Stimulated activated CD8-positive, alpha-beta memory T cell treated with anti-CD3 and anti-CD28 coated beads, Interleukin-15, amount 100 ng/mL, for 48 hours (primary cell): ENCODE measurements at regions not wholly inside any gene's neighbourhood (a gene's known extent, or its start where the extent isn't known, plus 50 kb on each side); places are given as distances from the start of the nearest gene placed in this dataset.

ENCODE experiments used
- DNase-seq, 2 donors: peaks; one replicate each; pipeline ENCODE4 v3.0.0-alpha.2; 2020; ENCODE audit warnings: low read depth in 2 of 2

DNA sequence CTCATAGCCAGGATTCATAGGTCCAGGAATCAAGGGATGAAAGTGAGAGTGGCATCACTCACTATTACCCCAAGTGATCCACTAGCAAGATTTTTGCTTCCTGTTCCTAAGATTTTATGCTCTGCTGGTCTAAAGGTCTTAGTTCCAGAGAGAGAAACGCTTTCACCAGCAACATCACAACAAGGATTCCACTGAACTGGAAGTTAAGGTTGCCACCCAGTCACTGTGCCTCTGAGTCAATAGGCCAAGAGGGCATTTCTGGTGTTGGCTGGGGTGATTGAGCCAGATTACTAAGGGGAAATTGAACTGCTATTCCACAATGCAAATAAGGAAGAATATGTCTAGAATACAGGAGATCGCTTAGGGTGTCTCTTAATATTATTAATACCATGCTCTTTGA is 142.5 kb upstream of the ARID2 start:
- DNase-seq = no peak

GRCh38 chr12:45587877-45588533 is 141.5 kb upstream of the ARID2 start:
- no peak for DNase-seq

DNA sequence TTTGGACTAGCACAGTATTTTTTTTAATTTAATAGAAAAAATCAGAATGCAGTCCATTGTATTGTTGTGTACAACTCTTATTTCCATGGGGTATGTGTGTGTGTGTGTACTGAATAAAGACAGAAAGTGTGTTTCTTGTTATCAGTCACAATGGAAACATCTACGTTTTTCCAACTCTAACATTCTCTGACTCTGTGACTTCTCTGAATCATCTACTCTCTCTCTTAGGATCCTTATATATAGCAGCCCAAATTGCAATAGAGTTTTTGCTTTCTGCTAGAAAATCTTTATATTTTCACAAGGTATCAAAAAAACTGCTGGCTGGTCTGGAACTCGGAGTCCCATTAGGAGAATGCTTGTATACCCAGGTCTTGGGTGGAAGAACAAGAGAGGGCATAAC is 138.9 kb upstream of the ARID2 start:
- no peak for DNase-seq

GRCh38 chr12:45591635-45592034 is 137.9 kb upstream of the ARID2 start:
- DNase-seq = no peak

DNA sequence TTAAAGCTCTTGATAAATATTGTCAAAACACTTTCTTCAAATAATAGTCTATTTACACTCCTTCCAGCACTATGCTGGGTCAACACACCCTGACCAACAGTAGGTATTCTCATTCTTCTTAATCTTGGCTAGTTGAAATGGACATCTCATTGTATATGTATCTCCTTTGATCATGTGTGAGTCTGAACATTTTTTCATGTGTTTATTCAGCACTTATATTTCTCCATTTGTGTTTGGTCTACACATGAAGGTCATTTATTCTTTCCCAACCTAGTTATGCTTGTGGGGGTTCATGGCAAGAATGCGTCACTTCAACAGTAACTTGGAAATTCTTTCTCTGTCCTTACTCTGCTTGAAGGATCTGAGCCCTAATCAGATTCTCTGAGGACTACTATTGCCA is 133.1 kb upstream of the ARID2 start:
- no peak for DNase-seq

- no peak for DNase-seq
Measured at GRCh38 chr12:45598336-45598735, 131.2 kb upstream of the ARID2 start.

- no peak for DNase-seq
Measured at GRCh38 chr12:45598761-45599160, 130.7 kb upstream of the ARID2 start.

- DNase-seq = no peak
Measured at GRCh38 chr12:45599196-45599595, 130.3 kb upstream of the ARID2 start.

- no peak for DNase-seq
Measured at GRCh38 chr12:45601390-45601789, 128.1 kb upstream of the ARID2 start.

DNA sequence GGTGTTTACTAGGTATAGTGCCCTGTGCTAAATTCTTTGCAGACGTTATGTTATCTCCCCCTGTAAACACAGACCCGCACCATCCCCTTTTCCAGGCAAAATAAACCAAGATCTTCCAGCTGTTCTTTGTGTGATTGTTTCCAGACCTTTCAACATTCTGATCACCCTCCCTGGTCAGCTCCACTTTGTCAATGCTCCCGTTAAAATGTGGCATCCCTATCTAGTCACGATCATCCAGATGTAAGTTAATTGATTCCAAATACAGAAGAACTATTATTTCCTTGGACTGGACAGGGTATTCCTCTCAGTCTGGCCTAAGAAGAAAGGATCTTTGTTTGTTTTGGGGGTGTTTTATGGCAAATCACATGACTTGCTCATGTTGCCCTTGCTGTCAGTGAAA is 127.6 kb upstream of the ARID2 start:
- DNase-seq = no peak

- DNase-seq = no peak
Measured at GRCh38 chr12:45605624-45606023, 123.9 kb upstream of the ARID2 start.

GRCh38 chr12:45611061-45611460 is 118.4 kb upstream of the ARID2 start:
- no peak for DNase-seq

- no peak for DNase-seq
Measured at GRCh38 chr12:45611495-45611894, 118.0 kb upstream of the ARID2 start.

DNA sequence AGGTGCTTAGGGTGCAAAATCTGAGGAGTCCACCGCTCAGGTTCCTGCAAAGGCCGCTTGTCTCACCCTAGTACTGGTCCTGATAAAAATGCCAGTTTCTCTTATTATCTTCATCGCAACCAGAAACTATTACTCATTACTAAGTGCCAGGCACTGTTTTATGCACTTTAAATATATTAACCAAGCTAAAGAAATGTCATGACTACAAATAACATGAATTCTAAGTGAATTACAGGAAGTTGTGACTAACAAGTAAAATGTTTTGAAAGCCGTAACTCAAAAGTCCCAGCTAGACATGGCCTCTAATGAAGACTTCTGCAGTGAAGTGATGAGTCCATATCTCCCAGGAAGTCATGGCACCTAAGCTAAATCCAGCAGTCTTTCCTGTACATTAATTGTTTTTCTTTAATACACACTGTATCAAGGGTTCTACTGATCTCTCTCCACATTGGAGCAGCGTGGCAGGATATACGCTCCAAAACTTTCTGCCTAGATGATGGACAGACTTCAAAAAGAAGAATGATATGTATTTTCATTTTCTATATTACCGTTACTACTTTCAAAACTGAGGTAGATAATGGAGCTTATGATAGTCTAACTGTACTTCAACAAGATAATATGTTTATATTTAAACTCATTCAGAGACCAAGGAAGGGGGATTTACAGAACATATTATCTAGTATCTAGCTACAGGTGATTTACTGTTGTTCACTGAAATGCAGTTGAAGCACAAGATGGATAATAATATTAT is 117.3 kb upstream of the ARID2 start:
- DNase-seq = no peak

- no peak for DNase-seq
Measured at GRCh38 chr12:45613296-45613695, 116.2 kb upstream of the ARID2 start.

DNA sequence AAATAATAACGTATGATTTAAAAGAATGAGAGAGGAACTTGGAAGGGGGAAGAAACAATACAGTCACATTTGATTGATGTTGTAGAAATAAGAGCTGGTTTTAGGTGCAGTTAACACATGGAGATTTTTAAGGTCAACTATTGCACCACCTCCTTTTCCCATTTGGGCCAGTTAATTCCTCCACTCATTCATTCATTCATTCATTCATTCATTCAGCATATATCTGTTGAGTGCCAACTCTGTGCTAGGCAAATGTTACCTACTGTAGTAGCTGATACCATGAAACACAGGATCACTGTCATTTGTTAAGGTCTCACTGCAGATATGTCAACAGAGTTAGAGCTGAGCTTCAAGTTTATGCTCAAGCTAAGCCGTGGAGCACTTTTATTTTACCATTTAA is 115.7 kb upstream of the ARID2 start:
- no peak for DNase-seq

GRCh38 chr12:45615268-45615667 is 114.2 kb upstream of the ARID2 start:
- no peak for DNase-seq

DNA sequence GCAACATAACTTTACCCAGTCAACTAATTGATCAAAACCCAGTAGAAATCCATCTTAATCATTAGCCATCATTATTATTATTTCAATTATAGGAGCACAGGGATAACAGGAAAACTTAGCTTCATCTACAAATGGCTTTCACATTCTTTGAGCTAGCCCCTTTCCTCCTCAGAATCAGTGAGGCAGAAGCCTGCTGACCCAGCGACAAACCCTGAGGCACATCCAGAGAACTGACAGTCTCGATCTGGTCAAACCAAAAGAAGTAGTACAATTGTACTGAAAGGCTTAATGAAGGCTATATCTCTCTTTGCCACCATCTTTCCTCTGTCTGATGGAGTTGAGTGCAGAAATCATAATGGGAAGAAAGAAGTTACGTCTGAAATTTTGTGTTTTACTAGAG is 109.8 kb upstream of the ARID2 start:
- no peak for DNase-seq

DNA sequence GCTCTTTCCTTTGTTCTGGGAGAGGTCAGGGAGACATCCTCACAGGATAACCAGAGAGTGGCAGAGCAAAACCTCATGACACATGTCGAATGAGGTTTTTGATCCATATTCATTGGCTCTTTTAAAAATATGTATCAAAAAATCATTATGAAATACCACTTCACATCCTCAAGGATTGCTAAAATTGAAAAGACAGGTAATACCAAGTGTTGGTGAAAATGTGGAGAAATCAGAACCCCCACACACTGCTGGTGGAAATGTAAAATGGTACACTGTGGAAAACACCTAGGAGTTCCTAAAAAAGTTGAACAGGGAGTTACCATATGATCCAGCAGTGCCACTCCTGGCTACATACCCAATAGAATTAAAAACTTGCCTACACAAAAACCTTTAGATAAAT is 107.8 kb upstream of the ARID2 start:
- DNase-seq = no peak

DNA sequence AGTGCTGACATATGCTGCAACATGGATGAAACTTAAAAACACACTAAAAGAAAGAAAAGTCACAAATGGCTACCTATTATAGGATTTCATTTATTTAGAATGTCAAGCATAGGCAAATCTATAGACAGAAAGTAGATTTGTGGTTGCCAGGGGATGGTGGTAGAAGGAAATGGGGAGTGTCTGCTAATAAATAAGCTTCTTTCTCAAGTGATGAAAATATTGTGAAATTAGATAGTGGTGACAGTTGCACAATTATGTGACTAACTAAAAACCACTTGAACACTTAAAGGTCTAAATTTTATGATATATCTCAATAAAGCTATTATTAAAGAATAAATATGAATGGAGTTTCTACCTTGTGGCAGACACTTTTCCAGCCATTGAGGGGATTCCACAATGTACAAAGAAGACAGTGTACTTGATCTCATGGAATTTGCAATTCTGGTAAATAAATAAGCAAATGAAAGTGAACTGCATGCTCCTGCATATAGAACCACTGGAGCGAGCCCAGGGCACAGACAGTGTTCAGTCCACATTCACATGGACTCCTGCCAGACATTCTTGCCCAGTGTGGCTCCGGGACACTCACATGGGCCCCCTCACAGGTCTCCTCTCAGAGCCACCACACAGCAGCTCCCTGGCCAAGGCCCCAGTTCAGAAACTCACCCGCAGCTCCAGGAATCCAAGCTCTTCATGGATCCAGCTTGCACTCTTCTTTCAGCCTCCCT is 107.1 kb upstream of the ARID2 start:
- no peak for DNase-seq

DNA sequence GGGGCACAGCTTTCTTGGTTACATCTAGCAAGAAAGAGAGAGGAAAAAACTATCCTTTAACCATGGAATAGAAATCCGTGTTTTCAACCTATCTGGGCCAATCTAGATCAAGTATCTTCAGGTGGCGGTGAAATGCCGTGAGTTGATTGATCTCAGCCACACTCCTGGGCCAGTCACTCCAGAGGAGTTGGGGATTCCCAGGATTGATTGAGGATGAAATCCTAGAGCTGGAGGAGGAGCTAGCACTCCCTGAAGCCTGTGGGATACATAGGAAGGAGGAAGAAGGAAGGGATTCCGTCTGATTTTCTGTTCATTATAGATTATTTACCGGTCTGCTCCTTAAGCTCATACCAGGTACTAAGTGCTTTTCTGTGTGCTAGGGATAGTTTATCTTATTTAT is 106.3 kb upstream of the ARID2 start:
- DNase-seq = no peak

- no peak for DNase-seq
Measured at GRCh38 chr12:45623940-45624339, 105.6 kb upstream of the ARID2 start.

GRCh38 chr12:45626965-45627364 is 102.5 kb upstream of the ARID2 start:
- DNase-seq = no peak
